Caco-2 (cell line): ENCODE measurements at regions not wholly inside any gene's neighbourhood (a gene's known extent, or its start where the extent isn't known, plus 50 kb on each side); places are given as distances from the start of the nearest gene placed in this dataset.

Experiments
- BruUV-seq: library from RNA; stranded (reverse); fragments of 400-500 nt; replicated peaks from 2 replicates; lab custom pipeline; 2021; lab: Mats Ljungman, UMichigan
- CTCF ChIA-PET: fragments of 300-600 bp; sonication (Branson Sonifier 250); formaldehyde crosslinking; loops from one replicate; lab custom pipeline; 2022; ENCODE audit warnings: antibody characterized with exemption; lab: Charles Lee
- POLR2A ChIA-PET: fragments of 300-600 bp; sonication (Branson Sonifier 250); formaldehyde crosslinking; loops from one replicate; lab custom pipeline; 2022; ENCODE audit warnings: antibody characterized with exemption; lab: Charles Lee
- DNase-seq, 2 experiments: peaks; one replicate each; pipeline versions ENCODE4 v3.0.0 to v3.0.0-alpha.2; 2020 to 2022
- H3K27me3 ChIP-seq: replicated peaks from 2 replicates; pipeline ENCODE4 v1.6.0; 2011; ENCODE audit warnings: low read length; ENCODE audit not compliant: control insufficient read depth, insufficient read depth
- H3K36me3 ChIP-seq: 2 replicates; pipeline ENCODE4 v1.5.1; 2011; ENCODE audit warnings: low read length; ENCODE audit not compliant: control insufficient read depth, insufficient read depth
- H3K4me1 ChIP-seq: fragments of 250-450 bp; sonication (Bioruptor Pico); 2 replicates; pipeline ENCODE4 v1.5.1; 2020; ENCODE audit warnings: mild to moderate bottlenecking
- H3K4me3 ChIP-seq: 2 replicates; pipeline ENCODE4 v1.5.1; 2011; ENCODE audit warnings: low read depth, mild to moderate bottlenecking, control low read depth, low read length
- H3K9me3 ChIP-seq: fragments of 250-450 bp; sonication (Bioruptor Pico); 2 replicates; pipeline ENCODE4 v1.5.1; 2020; ENCODE audit warnings: mild to moderate bottlenecking, moderate library complexity
- H3K27ac Mint-ChIP-seq: one replicate; pipeline ENCODE4 v1.8.0; 2022; ENCODE audit warnings: mixed read lengths; ENCODE audit not compliant: unreplicated experiment
- H3K27me3 Mint-ChIP-seq: one replicate; pipeline ENCODE4 v1.8.0; 2022; ENCODE audit warnings: mixed read lengths; ENCODE audit not compliant: insufficient read depth, unreplicated experiment
- H3K36me3 Mint-ChIP-seq: one replicate; pipeline ENCODE4 v1.8.0; 2022; ENCODE audit warnings: mild to moderate bottlenecking, mixed read lengths; ENCODE audit not compliant: insufficient read depth, unreplicated experiment
- H3K4me1 Mint-ChIP-seq: one replicate; pipeline ENCODE4 v1.8.0; 2022; ENCODE audit warnings: low read depth, mixed read lengths; ENCODE audit not compliant: unreplicated experiment
- H3K4me3 Mint-ChIP-seq: one replicate; pipeline ENCODE4 v1.8.0; 2022; ENCODE audit warnings: mild to moderate bottlenecking, moderate library complexity, mixed read lengths; ENCODE audit not compliant: unreplicated experiment
- H3K9me3 Mint-ChIP-seq: one replicate; pipeline ENCODE4 v1.8.0; 2022; ENCODE audit warnings: mixed read lengths; ENCODE audit not compliant: unreplicated experiment
- intact Hi-C: fragments of 100-400 bp; cut with micrococcal nuclease; formaldehyde crosslinking; loops from one replicate; pipeline ENCODE4 v1.10.0; 2022; ENCODE audit not compliant: unreplicated experiment
- TF ChIP-seq, protein P1 (sequence below), 2 experiments: fragments of 200-600 bp in 1 of 2; IDR thresholded peaks; 1 replicate in 1 of 2; 2 replicates in 1 of 2; pipeline versions ENCODE4 v1.5.1 to v1.8.0; 2011 to 2022; ENCODE audit warnings: antibody characterized with exemption in 1 of 2, control low read depth in 1 of 2, inconsistent platforms in 1 of 2, low read depth in 1 of 2, low read length in 1 of 2, mild to moderate bottlenecking in 1 of 2, moderate library complexity in 1 of 2; ENCODE audit not compliant: insufficient read depth in 1 of 2, severe bottlenecking in 1 of 2, unreplicated experiment in 1 of 2

DNA sequence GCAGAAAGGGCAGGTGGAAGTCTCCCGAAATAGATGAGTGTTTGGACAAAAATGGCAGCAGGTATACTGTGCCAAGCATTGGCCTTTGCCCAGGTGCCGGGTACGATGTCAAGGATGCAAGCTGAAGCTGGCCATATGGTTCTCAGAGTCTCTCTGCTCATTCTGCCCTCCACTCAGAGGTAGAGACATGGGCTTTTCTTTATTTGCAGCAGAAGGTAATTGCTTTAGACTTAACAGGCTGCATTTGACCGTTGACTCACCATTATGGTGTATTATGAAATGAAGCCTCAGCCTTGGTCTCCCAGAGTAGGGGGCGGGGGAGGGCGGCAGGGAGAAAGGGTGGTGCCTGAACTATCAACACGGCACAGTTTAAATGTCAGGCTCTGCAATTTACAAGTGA lies 969.1 kb upstream of the EEF2KMT start:
- Mint-ChIP-seq H3K4me1 (no peaks in the 10 kb centered on the region), H3K36me3 (no peaks in the 10 kb centered on the region)
- no TSS peak for BruUV-seq

DNA sequence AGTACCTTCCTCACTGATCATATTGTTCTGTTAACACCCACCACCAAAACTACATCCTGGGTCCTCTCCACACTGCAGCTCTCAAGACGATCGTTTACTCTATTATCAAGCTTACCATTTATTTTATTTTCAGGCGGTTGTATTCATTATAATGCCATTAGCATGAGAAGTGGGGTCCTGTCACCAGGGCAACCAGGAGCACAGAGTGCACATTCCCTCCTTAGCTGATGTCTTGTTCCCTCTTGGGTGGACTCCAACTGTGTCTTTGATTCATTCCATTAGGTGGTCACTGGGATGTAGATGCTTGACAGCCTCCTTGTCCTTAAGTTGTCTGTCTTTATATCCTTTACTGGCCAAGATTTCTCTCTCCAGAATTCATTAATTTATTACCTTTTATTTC lies 965.9 kb upstream of the EEF2KMT start:
- Mint-ChIP-seq H3K27me3 (peaks cover 5% of the 10 kb centered on the region), H3K9me3 (no peaks in the 10 kb centered on the region), H3K36me3 (no peaks in the 10 kb centered on the region), H3K4me3 (no peak overlapping the region), H3K4me1 (no peaks in the 10 kb centered on the region), H3K27ac (no peak overlapping the region)
- CTCF ChIA-PET: interaction anchor here (1.1 kb wide), 1 partner anchor 47 kb away, joined by 3 read pairs; no protein-coding TSS in a partner anchor
- H3K4me1 ChIP-seq: no peaks in the 10 kb centered on the region
- no TSS peak for BruUV-seq
- no peaks in the 10 kb centered on the region for H3K9me3 ChIP-seq
- TF ChIP-seq, protein P1, sequence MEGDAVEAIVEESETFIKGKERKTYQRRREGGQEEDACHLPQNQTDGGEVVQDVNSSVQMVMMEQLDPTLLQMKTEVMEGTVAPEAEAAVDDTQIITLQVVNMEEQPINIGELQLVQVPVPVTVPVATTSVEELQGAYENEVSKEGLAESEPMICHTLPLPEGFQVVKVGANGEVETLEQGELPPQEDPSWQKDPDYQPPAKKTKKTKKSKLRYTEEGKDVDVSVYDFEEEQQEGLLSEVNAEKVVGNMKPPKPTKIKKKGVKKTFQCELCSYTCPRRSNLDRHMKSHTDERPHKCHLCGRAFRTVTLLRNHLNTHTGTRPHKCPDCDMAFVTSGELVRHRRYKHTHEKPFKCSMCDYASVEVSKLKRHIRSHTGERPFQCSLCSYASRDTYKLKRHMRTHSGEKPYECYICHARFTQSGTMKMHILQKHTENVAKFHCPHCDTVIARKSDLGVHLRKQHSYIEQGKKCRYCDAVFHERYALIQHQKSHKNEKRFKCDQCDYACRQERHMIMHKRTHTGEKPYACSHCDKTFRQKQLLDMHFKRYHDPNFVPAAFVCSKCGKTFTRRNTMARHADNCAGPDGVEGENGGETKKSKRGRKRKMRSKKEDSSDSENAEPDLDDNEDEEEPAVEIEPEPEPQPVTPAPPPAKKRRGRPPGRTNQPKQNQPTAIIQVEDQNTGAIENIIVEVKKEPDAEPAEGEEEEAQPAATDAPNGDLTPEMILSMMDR (IDR thresholded peaks at IDR 0.05; ENCODE audit: insufficient read depth in 1 of 2, low read depth in 1 of 2, low read length in 1 of 2, severe bottlenecking in 1 of 2, unreplicated experiment in 1 of 2): no peak
- no peaks in the 10 kb centered on the region for H3K36me3 ChIP-seq
- POLR2A ChIA-PET: no interaction called here
- intact Hi-C loops: no loop called here
- no peak overlapping the region for H3K4me3 ChIP-seq
- no peaks in the 10 kb centered on the region for H3K27me3 ChIP-seq
- DNase-seq: no peak

More for the DNA sequence above, 969.1 kb upstream of the EEF2KMT start:
- Histone ChIP-seq H3K36me3 (no peaks in the 10 kb centered on the region), H3K9me3 (no peaks in the 10 kb centered on the region), H3K27me3 (no peaks in the 10 kb centered on the region), H3K4me1 (no peaks in the 10 kb centered on the region), H3K4me3 (no peak overlapping the region)
- POLR2A ChIA-PET: no interaction called here
- TF ChIP-seq, protein P1 (IDR thresholded peaks at IDR 0.05; ENCODE audit: insufficient read depth in 1 of 2, low read depth in 1 of 2, low read length in 1 of 2, severe bottlenecking in 1 of 2, unreplicated experiment in 1 of 2): no peak
- no peak overlapping the region for H3K27ac Mint-ChIP-seq
- no peak for DNase-seq
- no peaks in the 10 kb centered on the region for H3K9me3 Mint-ChIP-seq
- H3K4me3 Mint-ChIP-seq: no peak overlapping the region
- CTCF ChIA-PET: no interaction called here
- H3K27me3 Mint-ChIP-seq: peaks cover 8% of the 10 kb centered on the region
- intact Hi-C loops: no loop called here

DNA sequence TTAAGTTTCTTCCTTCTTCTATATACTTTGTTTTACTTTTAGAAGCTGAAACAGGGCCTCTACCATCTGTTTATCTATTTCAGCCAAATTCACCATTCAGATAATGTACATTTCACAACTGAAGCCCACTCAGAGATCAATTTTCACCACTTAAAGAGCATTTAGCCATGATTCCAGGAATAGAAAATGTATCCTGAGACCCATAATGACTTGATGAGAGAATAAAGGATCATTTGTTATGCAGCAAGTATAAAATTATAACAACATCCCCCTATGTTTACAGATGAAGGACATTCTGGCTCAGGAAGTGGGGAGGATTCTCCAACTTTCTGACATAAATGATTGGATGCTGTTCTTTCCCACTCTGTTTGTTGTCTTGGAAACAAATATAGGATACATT lies 962.1 kb upstream of the EEF2KMT start:
- Mint-ChIP-seq H3K27ac (no peak overlapping the region), H3K9me3 (no peaks in the 10 kb centered on the region), H3K27me3 (no peaks in the 10 kb centered on the region), H3K36me3 (no peaks in the 10 kb centered on the region), H3K4me3 (no peak overlapping the region), H3K4me1 (no peaks in the 10 kb centered on the region)
- ChIA-PET CTCF (no interaction called here), POLR2A (no interaction called here)
- Histone ChIP-seq H3K27me3 (no peaks in the 10 kb centered on the region), H3K4me1 (no peaks in the 10 kb centered on the region), H3K9me3 (no peaks in the 10 kb centered on the region), H3K4me3 (no peak overlapping the region), H3K36me3 (no peaks in the 10 kb centered on the region)
- BruUV-seq: no TSS peak
- intact Hi-C loops: no loop called here
- no peak for DNase-seq
- TF ChIP-seq, protein P1 (IDR thresholded peaks at IDR 0.05; ENCODE audit: insufficient read depth in 1 of 2, low read depth in 1 of 2, low read length in 1 of 2, severe bottlenecking in 1 of 2, unreplicated experiment in 1 of 2): no peak
